Keratinocyte (primary cell): ENCODE measurements at regions not wholly inside any gene's neighbourhood (a gene's known extent, or its start where the extent isn't known, plus 50 kb on each side); places are given as distances from the start of the nearest gene placed in this dataset.

ENCODE experiments used
- DNase-seq: peaks from one replicate; pipeline ENCODE4 v3.0.0-alpha.2; 2011; ENCODE audit warnings: low read depth, missing footprints, low spot score
- FAIRE-seq: peaks from 2 replicates; lab custom pipeline; 2011; peaks lifted over from hg19 to GRCh38; lab: Jason Lieb, UNC
- H2AFZ ChIP-seq: 2 replicates; pipeline ENCODE4 v1.6.0; 2012; ENCODE audit warnings: low read length, control low read depth, inconsistent platforms; ENCODE audit not compliant: control insufficient read depth
- H3K27ac ChIP-seq: 2 replicates; pipeline ENCODE4 v1.5.1; 2011; ENCODE audit warnings: low read length; ENCODE audit not compliant: control insufficient read depth, insufficient read depth
- H3K27me3 ChIP-seq: 3 replicates; pipeline ENCODE4 v1.6.0; 2011; ENCODE audit warnings: low read length; ENCODE audit not compliant: control insufficient read depth, insufficient read depth; ENCODE audit errors: extremely low read depth
- H3K36me3 ChIP-seq, 2 experiments: 2 replicates in 1 of 2; 3 replicates in 1 of 2; pipeline ENCODE4 v1.5.1; 2011; ENCODE audit warnings: low read length in 2 of 2, mild to moderate bottlenecking in 1 of 2; ENCODE audit not compliant: control insufficient read depth in 2 of 2, insufficient read depth in 2 of 2; ENCODE audit errors: extremely low read depth in 1 of 2
- H3K4me1 ChIP-seq: 3 replicates; pipeline ENCODE4 v1.5.1; 2011; ENCODE audit warnings: low read length; ENCODE audit not compliant: control insufficient read depth, insufficient read depth; ENCODE audit errors: extremely low read depth
- H3K4me2 ChIP-seq: 3 replicates; pipeline ENCODE4 v1.6.0; 2011; ENCODE audit warnings: low read depth, low read length; ENCODE audit not compliant: control insufficient read depth, insufficient read depth; ENCODE audit errors: extremely low read depth
- H3K4me3 ChIP-seq, 3 experiments: fragments of 200-600 bp in 1 of 3; sonication (generic) in 1 of 3; 2 replicates in 2 of 3; 3 replicates in 1 of 3; pipeline ENCODE4 v1.5.1; 2011 to 2016; ENCODE audit warnings: low read length in 3 of 3, mild to moderate bottlenecking in 3 of 3, control low read depth in 2 of 3, inconsistent platforms in 1 of 3, low read depth in 1 of 3, mixed read lengths in 1 of 3, mixed run types in 1 of 3, moderate library complexity in 1 of 3; ENCODE audit not compliant: control insufficient read depth in 2 of 3, insufficient read depth in 2 of 3; ENCODE audit errors: extremely low read depth in 1 of 3
- H3K79me2 ChIP-seq: 2 replicates; pipeline ENCODE4 v1.6.0; 2012; ENCODE audit warnings: low read length; ENCODE audit not compliant: control insufficient read depth, insufficient read depth
- H3K9ac ChIP-seq: 3 replicates; pipeline ENCODE4 v1.6.0; 2011; ENCODE audit warnings: low read length; ENCODE audit not compliant: control insufficient read depth, insufficient read depth; ENCODE audit errors: extremely low read depth
- H3K9me1 ChIP-seq: 3 replicates; pipeline ENCODE4 v1.6.0; 2011; ENCODE audit warnings: low read length; ENCODE audit not compliant: control insufficient read depth, insufficient read depth; ENCODE audit errors: extremely low read depth
- H3K9me3 ChIP-seq: 2 replicates; pipeline ENCODE4 v1.5.1; 2012; ENCODE audit warnings: low read depth, low read length; ENCODE audit not compliant: control insufficient read depth
- H4K20me1 ChIP-seq: 3 replicates; pipeline ENCODE4 v1.6.0; 2011; ENCODE audit warnings: low read length; ENCODE audit not compliant: control insufficient read depth, insufficient read depth; ENCODE audit errors: extremely low read depth
- EZH2 ChIP-seq: IDR thresholded peaks from one replicate; pipeline ENCODE4 v1.6.1; 2012; ENCODE audit warnings: inconsistent platforms, mild to moderate bottlenecking, low read length, moderate library complexity
- dilution Hi-C: fragments of 300-500 bp; cut with MboI; formaldehyde crosslinking; loops from one replicate; pipeline ENCODE4 v1.7.0; 2020; ENCODE audit warnings: low sequenced_read_pairs; ENCODE audit not compliant: extremely low pct_ligation_motif_present
- TF ChIP-seq, protein P1 (sequence below), 3 experiments: IDR thresholded peaks in 1 of 3; conservative IDR thresholded peaks in 1 of 3; optimal IDR thresholded peaks in 1 of 3; 2 replicates in 2 of 3; 3 replicates in 1 of 3; pipeline versions ENCODE3 to v1.5.1; 2011; ENCODE audit warnings: low read length in 3 of 3, mild to moderate bottlenecking in 3 of 3, moderate library complexity in 2 of 3, control low read depth in 1 of 3, inconsistent platforms in 1 of 3; ENCODE audit not compliant: insufficient read depth in 2 of 3; ENCODE audit errors: extremely low read depth in 1 of 3

DNA sequence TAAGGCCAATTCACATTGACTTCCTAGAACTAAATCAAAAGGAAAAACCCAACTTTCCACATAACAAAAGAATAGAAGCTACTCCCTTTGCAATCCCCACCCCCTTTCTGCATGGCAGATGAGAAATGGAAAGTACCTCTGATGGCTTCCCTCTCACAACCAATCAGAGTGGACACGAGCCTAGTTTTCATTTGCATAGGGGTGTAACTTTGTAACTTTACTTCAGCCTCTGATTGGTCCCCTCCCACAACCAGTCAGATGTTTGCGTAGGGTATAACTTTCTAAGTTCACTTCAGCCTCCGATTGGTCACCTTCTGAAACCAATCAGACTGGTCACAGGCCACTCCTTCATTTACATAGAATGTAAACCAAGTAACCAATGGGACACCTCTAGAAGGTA lies 328.5 kb downstream of the CDH26 start:
- FAIRE-seq, result no peak

DNA sequence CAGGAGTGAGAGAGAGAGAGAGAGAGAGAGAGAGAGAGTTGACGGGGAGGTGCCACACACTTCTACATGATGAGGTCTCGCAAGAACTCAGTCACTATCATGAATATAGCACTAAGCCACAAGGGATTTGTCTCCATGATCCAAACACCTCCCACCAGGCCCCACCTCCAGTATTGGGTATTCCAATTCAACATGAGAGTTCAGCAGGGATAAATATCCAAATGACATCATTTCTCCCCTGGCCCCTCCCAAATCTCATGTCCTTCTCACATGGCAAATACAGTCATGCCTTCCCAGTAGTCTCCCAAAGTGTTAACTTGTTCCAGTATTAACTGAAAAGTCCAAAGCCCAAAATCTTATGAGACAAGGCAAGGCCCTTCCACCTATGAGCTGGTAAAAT lies 330.7 kb downstream of the CDH26 start:
- no peaks in the 10 kb centered on the region for H3K27me3 ChIP-seq
- dilution Hi-C loops, result no loop called here
- peaks cover 3% of the 10 kb centered on the region for H3K4me1 ChIP-seq
- TF ChIP-seq, protein P1, sequence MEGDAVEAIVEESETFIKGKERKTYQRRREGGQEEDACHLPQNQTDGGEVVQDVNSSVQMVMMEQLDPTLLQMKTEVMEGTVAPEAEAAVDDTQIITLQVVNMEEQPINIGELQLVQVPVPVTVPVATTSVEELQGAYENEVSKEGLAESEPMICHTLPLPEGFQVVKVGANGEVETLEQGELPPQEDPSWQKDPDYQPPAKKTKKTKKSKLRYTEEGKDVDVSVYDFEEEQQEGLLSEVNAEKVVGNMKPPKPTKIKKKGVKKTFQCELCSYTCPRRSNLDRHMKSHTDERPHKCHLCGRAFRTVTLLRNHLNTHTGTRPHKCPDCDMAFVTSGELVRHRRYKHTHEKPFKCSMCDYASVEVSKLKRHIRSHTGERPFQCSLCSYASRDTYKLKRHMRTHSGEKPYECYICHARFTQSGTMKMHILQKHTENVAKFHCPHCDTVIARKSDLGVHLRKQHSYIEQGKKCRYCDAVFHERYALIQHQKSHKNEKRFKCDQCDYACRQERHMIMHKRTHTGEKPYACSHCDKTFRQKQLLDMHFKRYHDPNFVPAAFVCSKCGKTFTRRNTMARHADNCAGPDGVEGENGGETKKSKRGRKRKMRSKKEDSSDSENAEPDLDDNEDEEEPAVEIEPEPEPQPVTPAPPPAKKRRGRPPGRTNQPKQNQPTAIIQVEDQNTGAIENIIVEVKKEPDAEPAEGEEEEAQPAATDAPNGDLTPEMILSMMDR (optimal IDR thresholded peaks at IDR 0.05 in 1 of 3, IDR thresholded peaks at IDR 0.05 in 1 of 3, conservative IDR thresholded peaks at IDR 0.05 in 1 of 3; ENCODE audit: extremely low read depth in 1 of 3, insufficient read depth in 2 of 3, low read length in 3 of 3), result no peak
- TF ChIP-seq EZH2, result no peak
- H3K9me3 ChIP-seq, result peaks cover 5% of the 10 kb centered on the region
- H3K36me3 ChIP-seq, result no peaks in the 10 kb centered on the region
- no peak overlapping the region for H2AFZ ChIP-seq
- FAIRE-seq, result no peak
- no peaks in the 10 kb centered on the region for H4K20me1 ChIP-seq
- H3K9me1 ChIP-seq, result no peaks in the 10 kb centered on the region
- H3K9ac ChIP-seq, result no peak overlapping the region
- DNase-seq, result no peak
- no peaks in the 10 kb centered on the region for H3K79me2 ChIP-seq
- no peak overlapping the region for H3K4me3 ChIP-seq
- no peak overlapping the region for H3K4me2 ChIP-seq
- H3K27ac ChIP-seq, result no peak overlapping the region

More for the DNA sequence above, 328.5 kb downstream of the CDH26 start:
- Histone ChIP-seq H3K27me3 (no peaks in the 10 kb centered on the region), H3K4me2 (no peak overlapping the region), H3K4me1 (peaks cover 3% of the 10 kb centered on the region), H3K9ac (no peak overlapping the region), H4K20me1 (no peaks in the 10 kb centered on the region), H3K36me3 (no peaks in the 10 kb centered on the region), H3K4me3 (no peak overlapping the region), H3K9me1 (no peaks in the 10 kb centered on the region), H2AFZ (no peak overlapping the region), H3K27ac (no peak overlapping the region), H3K9me3 (peaks cover 6% of the 10 kb centered on the region), H3K79me2 (no peaks in the 10 kb centered on the region)
- dilution Hi-C loops, result no loop called here
- TF ChIP-seq EZH2, result no peak
- TF ChIP-seq, protein P1 (optimal IDR thresholded peaks at IDR 0.05 in 1 of 3, IDR thresholded peaks at IDR 0.05 in 1 of 3, conservative IDR thresholded peaks at IDR 0.05 in 1 of 3; ENCODE audit: extremely low read depth in 1 of 3, insufficient read depth in 2 of 3, low read length in 3 of 3), result no peak
- DNase-seq, result no peak
